GM06990 (cell line): ENCODE measurements at regions not wholly inside any gene's neighbourhood (a gene's known extent, or its start where the extent isn't known, plus 50 kb on each side); places are given as distances from the start of the nearest gene placed in this dataset.

Experiments
- DNase-seq: peaks from one replicate; pipeline ENCODE4 v3.0.0-alpha.2; 2011; ENCODE audit not compliant: insufficient read length; ENCODE audit errors: extremely low read depth
- H3K27me3 ChIP-seq: replicated peaks from 2 replicates; pipeline ENCODE4 v1.6.0; 2011; ENCODE audit warnings: low read length; ENCODE audit not compliant: control insufficient read depth, insufficient read depth
- H3K36me3 ChIP-seq: 2 replicates; pipeline ENCODE4 v1.5.1; 2011; ENCODE audit warnings: low read length; ENCODE audit not compliant: control insufficient read depth, insufficient read depth
- H3K4me3 ChIP-seq: replicated peaks from 2 replicates; pipeline ENCODE4 v1.5.1; 2011; ENCODE audit warnings: low read depth, mild to moderate bottlenecking, control low read depth, low read length
- CTCF ChIP-seq: IDR thresholded peaks from 2 replicates; pipeline ENCODE4 v1.5.1; 2011; ENCODE audit warnings: low read length, control low read depth, mild to moderate bottlenecking, inconsistent platforms; ENCODE audit not compliant: insufficient read depth, poor library complexity, severe bottlenecking

GRCh38 chr2:187148059-187148714 is 299.2 kb upstream of the ZSWIM2 start:
- no peak for TF ChIP-seq CTCF
- DNase-seq, result no peak
- H3K36me3 ChIP-seq, result no peaks in the 10 kb centered on the region
- H3K27me3 ChIP-seq, result no peaks in the 10 kb centered on the region
- no peak overlapping the region for H3K4me3 ChIP-seq

GRCh38 chr2:187143537-187143936 is 294.6 kb upstream of the ZSWIM2 start:
- Histone ChIP-seq H3K4me3 (no peak overlapping the region), H3K27me3 (no peaks in the 10 kb centered on the region), H3K36me3 (no peaks in the 10 kb centered on the region)
- no peak for DNase-seq
- no peak for TF ChIP-seq CTCF

- no peaks in the 10 kb centered on the region for H3K36me3 ChIP-seq
- TF ChIP-seq CTCF, result no peak
- DNase-seq, result no peak
- H3K27me3 ChIP-seq, result no peaks in the 10 kb centered on the region
- H3K4me3 ChIP-seq, result no peak overlapping the region
Measured at GRCh38 chr2:187139469-187139868, 290.5 kb upstream of the ZSWIM2 start.

GRCh38 chr2:187138265-187138664 is 289.3 kb upstream of the ZSWIM2 start:
- H3K36me3 ChIP-seq, result no peaks in the 10 kb centered on the region
- no peak overlapping the region for H3K4me3 ChIP-seq
- peak; percentile 78 for TF ChIP-seq CTCF
- no peak for DNase-seq
- no peaks in the 10 kb centered on the region for H3K27me3 ChIP-seq

- TF ChIP-seq CTCF, result no peak
- Histone ChIP-seq H3K27me3 (no peaks in the 10 kb centered on the region), H3K4me3 (no peak overlapping the region), H3K36me3 (no peaks in the 10 kb centered on the region)
- DNase-seq, result no peak
Measured at GRCh38 chr2:187136646-187137045, 287.7 kb upstream of the ZSWIM2 start.

- no peak for TF ChIP-seq CTCF
- Histone ChIP-seq H3K4me3 (no peak overlapping the region), H3K36me3 (no peaks in the 10 kb centered on the region), H3K27me3 (no peaks in the 10 kb centered on the region)
- DNase-seq, result no peak
Measured at GRCh38 chr2:187134306-187134705, 285.3 kb upstream of the ZSWIM2 start.
